HL-60 (cell line): ENCODE measurements at regions not wholly inside any gene's neighbourhood (a gene's known extent, or its start where the extent isn't known, plus 50 kb on each side); places are given as distances from the start of the nearest gene placed in this dataset.

Experiments
- DNase-seq, 2 experiments: peaks; one replicate each; pipeline ENCODE4 v3.0.0-alpha.2; 2010 to 2020; ENCODE audit warnings: low read depth in 1 of 2, low spot score in 1 of 2
- H3K27ac ChIP-seq: fragments of 250-450 bp; sonication (Bioruptor Pico); replicated peaks from 2 replicates; pipeline ENCODE4 v1.5.1; 2020; ENCODE audit warnings: mild to moderate bottlenecking, moderate library complexity
- H3K27me3 ChIP-seq: fragments of 250-450 bp; sonication (Bioruptor Pico); 2 replicates; pipeline ENCODE4 v1.5.1; 2021; ENCODE audit warnings: mild to moderate bottlenecking, moderate library complexity; ENCODE audit not compliant: insufficient read depth, poor library complexity, severe bottlenecking
- H3K4me3 ChIP-seq: replicated peaks from 2 replicates; pipeline ENCODE4 v1.5.1; 2011; ENCODE audit warnings: mild to moderate bottlenecking, control low read depth, low read length; ENCODE audit not compliant: insufficient read depth
- CTCF ChIP-seq: IDR thresholded peaks from one replicate; pipeline ENCODE4 v1.5.1; 2011; ENCODE audit warnings: low read length, control low read depth, inconsistent platforms; ENCODE audit not compliant: insufficient read depth
- GABPA ChIP-seq: IDR thresholded peaks from 2 replicates; pipeline ENCODE4 v1.6.1; 2012; ENCODE audit warnings: low read depth
- POLR2AphosphoS5 ChIP-seq: IDR thresholded peaks from 2 replicates; pipeline ENCODE4 v1.6.1; 2012; ENCODE audit warnings: low read depth
- REST ChIP-seq: IDR thresholded peaks from 2 replicates; pipeline ENCODE4 v1.6.1; 2012; ENCODE audit warnings: low read depth; ENCODE audit not compliant: insufficient replicate concordance
- SPI1 ChIP-seq: IDR thresholded peaks from 2 replicates; pipeline ENCODE4 v1.6.1; 2012; ENCODE audit warnings: low read depth, mild to moderate bottlenecking, borderline replicate concordance

GRCh38 chr7:145151676-145152075 is 315.8 kb upstream of the TPK1 start:
- Histone ChIP-seq H3K27ac (no peak overlapping the region), H3K4me3 (no peak overlapping the region), H3K27me3 (no peaks in the 10 kb centered on the region)
- no peak for TF ChIP-seq GABPA
- no peak for TF ChIP-seq CTCF
- TF ChIP-seq SPI1: no peak
- TF ChIP-seq REST: no peak
- TF ChIP-seq POLR2AphosphoS5: no peak
- no peak for DNase-seq

- Histone ChIP-seq H3K4me3 (no peak overlapping the region), H3K27me3 (no peaks in the 10 kb centered on the region), H3K27ac (no peak overlapping the region)
- no peak for DNase-seq
- TF ChIP-seq REST (no peak), SPI1 (no peak), GABPA (no peak), POLR2AphosphoS5 (no peak), CTCF (no peak)
These were observed 312.0 kb upstream of the TPK1 start for GRCh38 chr7:145147865-145148264.

GRCh38 chr7:145143685-145144084 is 307.8 kb upstream of the TPK1 start:
- no peak for DNase-seq
- no peak overlapping the region for H3K27ac ChIP-seq
- TF ChIP-seq SPI1 (no peak), CTCF (no peak), REST (no peak), GABPA (no peak), POLR2AphosphoS5 (no peak)
- H3K4me3 ChIP-seq: no peak overlapping the region
- no peaks in the 10 kb centered on the region for H3K27me3 ChIP-seq
